Dermis microvascular lymphatic vessel endothelial cell (primary cell): ENCODE measurements at regions not wholly inside any gene's neighbourhood (a gene's known extent, or its start where the extent isn't known, plus 50 kb on each side); places are given as distances from the start of the nearest gene placed in this dataset.
"Not testable (repeated sequence)": the region's sequence is repeated elsewhere in the genome, so short reads cannot be mapped to it uniquely, and the experiment has no call there.

ENCODE experiments used
- DNase-seq, 2 donors: peaks; one replicate each; pipeline versions ENCODE4 v3.0.0 to v3.0.0-alpha.2; 2010; ENCODE audit warnings: low read depth in 2 of 2

GRCh38 chr1:234780112-234780511, 170.1 kb upstream of the IRF2BP2 start:
- DNase-seq = no peak

- not testable (repeated sequence) for DNase-seq
Measured at GRCh38 chr1:234779600-234779999, 169.6 kb upstream of the IRF2BP2 start.

- DNase-seq = peak in 1 of 2 donors; percentile 16
Measured at GRCh38 chr1:234779160-234779538, 169.2 kb upstream of the IRF2BP2 start.

- DNase-seq = peak in 1 of 2 donors; percentile 6
Measured at GRCh38 chr1:234778221-234779159, 168.5 kb upstream of the IRF2BP2 start.

GRCh38 chr1:234777856-234778220, 167.9 kb upstream of the IRF2BP2 start:
- peak in 1 of 2 donors; percentile 7 for DNase-seq

- DNase-seq = peak in 1 of 2 donors; percentile 10
Measured at GRCh38 chr1:234776876-234777855, 167.2 kb upstream of the IRF2BP2 start.

GRCh38 chr1:234776256-234776875, 166.4 kb upstream of the IRF2BP2 start:
- no peak for DNase-seq

GRCh38 chr1:234775477-234776246, 165.7 kb upstream of the IRF2BP2 start:
- no peak for DNase-seq

- no peak for DNase-seq
Measured at GRCh38 chr1:234774971-234775370, 165.0 kb upstream of the IRF2BP2 start.

- no peak for DNase-seq
Measured at GRCh38 chr1:234773936-234774677, 164.1 kb upstream of the IRF2BP2 start.

GRCh38 chr1:234772345-234773147, 162.6 kb upstream of the IRF2BP2 start:
- DNase-seq = peak; percentile 14 to 95

GRCh38 chr1:234771642-234772344, 161.8 kb upstream of the IRF2BP2 start:
- no peak for DNase-seq

GRCh38 chr1:234770924-234771540, 161.1 kb upstream of the IRF2BP2 start:
- DNase-seq = no peak

- no peak for DNase-seq
Measured at GRCh38 chr1:234769986-234770795, 160.2 kb upstream of the IRF2BP2 start.

GRCh38 chr1:234769284-234769985, 159.5 kb upstream of the IRF2BP2 start:
- no peak for DNase-seq

- DNase-seq = no peak
Measured at GRCh38 chr1:234768569-234769283, 158.7 kb upstream of the IRF2BP2 start.
